SU-DHL-6 (cell line): ENCODE measurements at regions not wholly inside any gene's neighbourhood (a gene's known extent, or its start where the extent isn't known, plus 50 kb on each side); places are given as distances from the start of the nearest gene placed in this dataset.
"Not testable (repeated sequence)": the region's sequence is repeated elsewhere in the genome, so short reads cannot be mapped to it uniquely, and the experiment has no call there.

ENCODE experiments used
- H2AFZ ChIP-seq: fragments of 200-600 bp; sonication (generic); 2 replicates; pipeline ENCODE4 v1.6.1; 2014; ENCODE audit warnings: low read depth, mild to moderate bottlenecking, moderate library complexity, mixed read lengths, antibody characterized with exemption, low read length; ENCODE audit not compliant: severe bottlenecking
- H3F3A ChIP-seq: fragments of 200-600 bp; shearing (Covaris generic); 2 replicates; pipeline ENCODE4 v1.6.0; 2016; ENCODE audit warnings: antibody characterized with exemption, mild to moderate bottlenecking; ENCODE audit not compliant: insufficient read depth
- H3K27ac ChIP-seq: fragments of 200-600 bp; sonication (generic); 2 replicates; pipeline ENCODE4 v1.5.1; 2016; ENCODE audit warnings: low read depth, mild to moderate bottlenecking, low read length, moderate library complexity, mixed read lengths
- H3K27me3 ChIP-seq: fragments of 200-600 bp; sonication (generic), shearing (Covaris generic); 2 replicates; pipeline ENCODE4 v1.6.0; 2014; ENCODE audit warnings: mild to moderate bottlenecking, low read length
- H3K36me3 ChIP-seq: fragments of 200-600 bp; sonication (generic); 2 replicates; pipeline ENCODE4 v1.6.1; 2014; ENCODE audit warnings: mild to moderate bottlenecking, low read length, mixed read lengths
- H3K4me2 ChIP-seq: fragments of 300-600, 200-600 bp; shearing (Covaris generic), sonication (generic); 2 replicates; pipeline ENCODE4 v1.6.0; 2014; ENCODE audit warnings: low read length, low read depth, mild to moderate bottlenecking; ENCODE audit not compliant: poor library complexity, severe bottlenecking
- H3K4me3 ChIP-seq: fragments of 200-600 bp; sonication (generic); 2 replicates; pipeline ENCODE4 v1.5.1; 2014; ENCODE audit warnings: antibody characterized with exemption, low read length, mild to moderate bottlenecking, mixed read lengths; ENCODE audit not compliant: insufficient read depth, poor library complexity, severe bottlenecking
- H3K79me2 ChIP-seq: fragments of 200-600 bp; sonication (generic); 2 replicates; pipeline ENCODE4 v1.6.1; 2014; ENCODE audit warnings: mild to moderate bottlenecking, low read length, moderate library complexity; ENCODE audit not compliant: insufficient read depth
- H3K9ac ChIP-seq: fragments of 200-600 bp; sonication (generic); 2 replicates; pipeline ENCODE4 v1.7.0; 2014; ENCODE audit warnings: mild to moderate bottlenecking, low read length
- H3K9me2 ChIP-seq: fragments of 200-600 bp; sonication (generic); replicated peaks from 2 replicates; pipeline ENCODE4 v1.6.1; 2014; ENCODE audit warnings: low read length; ENCODE audit not compliant: insufficient read depth
- H3K9me3 ChIP-seq: fragments of 200-600 bp; sonication (generic); 2 replicates; pipeline ENCODE4 v1.6.1; 2014; ENCODE audit warnings: low read length, mixed read lengths; ENCODE audit not compliant: insufficient read depth
- H4K20me1 ChIP-seq: fragments of 200-600 bp; sonication (generic); 2 replicates; pipeline ENCODE4 v1.6.1; 2014; ENCODE audit warnings: low read depth, mild to moderate bottlenecking, antibody characterized with exemption, low read length, moderate library complexity, mixed read lengths
- CTCF ChIP-seq: fragments of 200-600 bp; sonication (generic); IDR thresholded peaks from one replicate; pipeline ENCODE4 v1.5.1; 2017; ENCODE audit warnings: antibody characterized with exemption, mild to moderate bottlenecking, low read length, moderate library complexity; ENCODE audit not compliant: insufficient read depth, poor library complexity, severe bottlenecking
- EZH2phosphoT487 ChIP-seq: fragments of 200-600 bp; sonication (generic), shearing (Covaris generic); conservative IDR thresholded peaks from 2 replicates; pipeline ENCODE4 v1.6.1; 2018; ENCODE audit warnings: mild to moderate bottlenecking, antibody characterized with exemption, low read length, moderate library complexity, mixed read lengths

DNA sequence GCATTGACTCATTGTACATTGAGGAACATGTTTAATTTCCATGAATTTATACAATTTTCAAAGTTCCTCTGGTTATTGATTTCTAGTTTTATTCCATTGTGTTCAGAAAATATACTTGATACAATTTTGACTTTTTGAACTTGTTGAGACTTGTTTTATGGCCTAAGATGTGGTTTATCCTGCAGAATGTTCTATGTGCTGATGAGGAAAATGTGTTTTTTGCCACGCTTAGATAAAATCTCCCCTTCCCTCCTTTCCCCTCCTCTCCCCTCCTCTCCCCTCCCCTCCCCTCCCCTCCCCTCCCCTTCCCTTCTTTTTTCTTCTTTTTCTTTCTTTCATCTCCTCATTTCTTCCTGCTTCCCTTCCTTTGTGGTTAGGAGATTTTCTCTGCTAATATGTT, 470.8 kb upstream of the MAP3K7 start:
- H3K36me3 ChIP-seq = no peaks in the 10 kb centered on the region
- H3K27ac ChIP-seq = no peak overlapping the region
- no peaks in the 10 kb centered on the region for H3K79me2 ChIP-seq
- H3K4me2 ChIP-seq = no peak overlapping the region
- H3K9me3 ChIP-seq = no peaks in the 10 kb centered on the region
- no peak overlapping the region for H3K9ac ChIP-seq
- H3K9me2 ChIP-seq = no peaks in the 10 kb centered on the region
- no peaks in the 10 kb centered on the region; the same call in 1 of the 2 replicates for H3K27me3 ChIP-seq
- no peak overlapping the region for H2AFZ ChIP-seq
- H3F3A ChIP-seq = no peaks in the 10 kb centered on the region
- TF ChIP-seq EZH2phosphoT487 (no peak), CTCF (no peak)
- H3K4me3 ChIP-seq = no peak overlapping the region
- no peaks in the 10 kb centered on the region for H4K20me1 ChIP-seq

GRCh38 chr6:91055959-91056358, 469.1 kb upstream of the MAP3K7 start:
- H3F3A ChIP-seq = no peaks in the 10 kb centered on the region
- no peak for TF ChIP-seq EZH2phosphoT487
- TF ChIP-seq CTCF = no peak
- no peaks in the 10 kb centered on the region for H3K36me3 ChIP-seq
- H3K9me2 ChIP-seq = no peaks in the 10 kb centered on the region
- no peaks in the 10 kb centered on the region; the same call in 1 of the 2 replicates for H3K27me3 ChIP-seq
- H4K20me1 ChIP-seq = no peaks in the 10 kb centered on the region
- H3K4me2 ChIP-seq = no peak overlapping the region
- H3K9ac ChIP-seq = no peak overlapping the region
- no peaks in the 10 kb centered on the region for H3K9me3 ChIP-seq
- H3K79me2 ChIP-seq = no peaks in the 10 kb centered on the region
- H3K4me3 ChIP-seq = no peak overlapping the region
- H3K27ac ChIP-seq = no peak overlapping the region
- no peak overlapping the region for H2AFZ ChIP-seq

GRCh38 chr6:91052473-91053450, 465.9 kb upstream of the MAP3K7 start:
- not testable (repeated sequence) for H3K36me3 ChIP-seq, H3K9me3 ChIP-seq, H3K9ac ChIP-seq, H3K27me3 ChIP-seq, H3K4me2 ChIP-seq, H2AFZ ChIP-seq, H3F3A ChIP-seq, H3K9me2 ChIP-seq, H3K79me2 ChIP-seq, H4K20me1 ChIP-seq, H3K27ac ChIP-seq, H3K4me3 ChIP-seq

DNA sequence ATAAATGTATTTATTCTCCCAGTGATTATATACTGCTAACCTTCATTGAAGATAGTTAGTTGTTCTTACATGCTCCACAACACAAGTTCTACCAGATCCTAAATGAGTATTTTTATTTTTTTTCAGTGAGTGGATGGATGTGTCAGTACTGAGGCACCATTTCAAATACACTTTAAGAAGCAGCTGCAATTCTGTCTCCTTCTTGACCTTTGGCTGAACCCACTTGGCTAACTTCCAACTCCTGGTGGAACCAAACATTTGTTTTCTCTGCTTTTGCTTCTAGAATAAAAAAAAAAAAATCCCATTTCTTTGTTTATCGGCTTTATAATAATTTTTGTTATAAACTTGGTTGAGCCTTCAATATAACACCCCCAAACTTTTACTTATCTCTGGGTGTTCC, 458.3 kb upstream of the MAP3K7 start:
- no peak overlapping the region for H3K27ac ChIP-seq
- no peaks in the 10 kb centered on the region for H3K79me2 ChIP-seq
- H3K9me3 ChIP-seq = no peaks in the 10 kb centered on the region
- H3K36me3 ChIP-seq = no peaks in the 10 kb centered on the region
- H3K4me2 ChIP-seq = no peak overlapping the region
- no peaks in the 10 kb centered on the region for H3F3A ChIP-seq
- no peaks in the 10 kb centered on the region for H3K9me2 ChIP-seq
- H2AFZ ChIP-seq = no peak overlapping the region
- H4K20me1 ChIP-seq = no peaks in the 10 kb centered on the region
- no peak for TF ChIP-seq CTCF
- no peak for TF ChIP-seq EZH2phosphoT487
- no peak overlapping the region for H3K9ac ChIP-seq
- H3K4me3 ChIP-seq = no peak overlapping the region
- H3K27me3 ChIP-seq = no peaks in the 10 kb centered on the region
